ENCODE measurements at regions not wholly inside any gene's neighbourhood (a gene's known extent, or its start where the extent isn't known, plus 50 kb on each side); places are given as distances from the start of the nearest gene placed in this dataset.

DNA sequence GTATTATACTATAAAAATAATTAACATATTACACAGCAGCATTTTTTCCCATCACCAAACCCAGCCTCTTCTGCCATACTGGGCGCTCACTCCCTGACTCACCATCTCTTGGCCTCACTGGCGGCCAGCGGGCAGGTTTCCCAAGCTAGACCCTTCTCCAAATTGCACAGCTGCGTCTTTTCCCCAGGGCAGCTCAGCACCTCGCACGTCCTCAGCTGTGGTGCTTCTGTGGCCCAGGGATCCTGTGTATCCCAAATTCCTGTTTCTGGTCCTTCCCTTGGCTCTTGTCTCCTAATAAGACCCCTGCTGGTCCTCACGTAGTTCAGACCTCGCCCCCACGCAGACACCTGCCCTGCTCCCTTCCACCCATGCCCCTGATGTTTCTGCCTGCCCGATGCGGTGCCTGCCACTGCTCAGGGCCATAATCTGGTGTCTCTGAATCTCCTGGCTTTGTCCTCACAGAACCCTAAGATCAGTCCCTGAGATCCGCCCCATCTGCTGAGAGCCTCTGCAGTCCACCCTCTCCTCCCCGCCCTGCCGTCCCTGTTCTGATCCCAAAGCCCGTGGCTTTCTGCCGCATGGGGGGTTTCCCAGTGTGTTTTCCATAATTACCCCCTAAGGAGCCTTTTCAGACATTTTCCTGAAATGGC is 290.1 kb downstream of the TCERG1L start:
- peaks cover 2% of the 10 kb centered on the region for H3K27me3 Mint-ChIP-seq (ENCODE audit: low read depth)
- Histone ChIP-seq H3K4me1 (ENCODE audit: insufficient read depth, low read length) (no peaks in the 10 kb centered on the region), H3T11ph (ENCODE audit: low read length) (no peak overlapping the region), H4K8ac (replicated peaks; ENCODE audit: insufficient read length, low read depth, low read length) (no peak overlapping the region), H3K9ac (ENCODE audit: extremely low read depth, insufficient read length, low read length) (no peak overlapping the region), H4K91ac (ENCODE audit: insufficient read length, low read depth, low read length) (no peak overlapping the region), H3K4ac (ENCODE audit: low read depth, low read length) (no peak overlapping the region), H2AFZ (ENCODE audit: low read length) (no peak overlapping the region), H3K79me1 (ENCODE audit: insufficient read depth, low read depth, low read length, poor library complexity, severe bottlenecking) (no peaks in the 10 kb centered on the region), H2BK120ac (ENCODE audit: low read depth, low read length, poor library complexity, severe bottlenecking) (no peak overlapping the region), H3K4me2 (ENCODE audit: insufficient read depth, insufficient read length, low read length) (no peak overlapping the region), H3K23me2 (ENCODE audit: insufficient read length, low read depth, low read length, poor library complexity, severe bottlenecking) (no peaks in the 10 kb centered on the region), H4K5ac (ENCODE audit: insufficient read length, low read depth, low read length) (no peak overlapping the region), H3K56ac (ENCODE audit: insufficient read length, low read depth, low read length) (no peak overlapping the region), H2BK15ac (ENCODE audit: low read depth, low read length) (no peak overlapping the region), H3K18ac (ENCODE audit: insufficient read length, low read depth, low read length) (no peak overlapping the region), H2BK5ac (ENCODE audit: insufficient read length, low read length) (no peak overlapping the region), H3K23ac (ENCODE audit: insufficient read length, low read depth, low read length) (no peak overlapping the region), H3K14ac (ENCODE audit: insufficient read depth, low read length) (no peak overlapping the region), H2BK12ac (ENCODE audit: insufficient read length, low read depth, low read length) (no peak overlapping the region), H3K27me3 (ENCODE audit: insufficient read depth, low read length) (no peaks in the 10 kb centered on the region), H2BK20ac (ENCODE audit: low read depth, low read length, poor library complexity, severe bottlenecking) (no peak overlapping the region), H4K20me1 (ENCODE audit: control insufficient read depth, insufficient read depth, insufficient read length) (no peaks in the 10 kb centered on the region), H3K79me2 (ENCODE audit: insufficient read depth, low read length) (no peaks in the 10 kb centered on the region), H3K9me3 (ENCODE audit: control insufficient read depth, low read depth, low read length) (no peaks in the 10 kb centered on the region), H2AK5ac (ENCODE audit: insufficient read length, low read length) (no peak overlapping the region), H3K27ac (ENCODE audit: insufficient read length, low read depth, low read length) (no peak overlapping the region)
- peak overlapping the region in 1 of 3 experiments; percentile 62; a peak in 1 of 7 replicates for H3K27ac Mint-ChIP-seq
- TF ChIP-seq CTCF (conservative IDR thresholded peaks at IDR 0.05) = no peak
- no peaks in the 10 kb centered on the region for H3K9me3 Mint-ChIP-seq
- WGBS (ENCODE audit: extremely low coverage, insufficient read length, low lambda C conversion rate) = no CpG with 5 or more reads among the region's 16 CpGs
- H3K4me1 Mint-ChIP-seq = peaks cover 6 to 10% of the 10 kb centered on the region in 2 experiments; a peak in 3 of 4 replicates
- DNase-seq = no peak
- H3K36me3 Mint-ChIP-seq (ENCODE audit: insufficient read depth in 1 of 3, low read depth in 3 of 3) = no peaks in the 10 kb centered on the region; a peak in 1 of 7 replicates
- H3K4me3 Mint-ChIP-seq = no peak overlapping the region

Measured in H9 (cell line).